Heart right ventricle (tissue), 16 donors: ENCODE measurements at regions not wholly inside any gene's neighbourhood (a gene's known extent, or its start where the extent isn't known, plus 50 kb on each side); places are given as distances from the start of the nearest gene placed in this dataset.

Experiments used
- ATAC-seq, 8 donors: fragments of 200-7000 bp; cut with Tn5 transposase; one replicate each; pipeline ENCODE4 v1.9.1; 2020; ENCODE audit warnings: mild to moderate bottlenecking in 8 of 8, moderate library complexity in 8 of 8, moderate number of reproducible peaks in 1 of 8
- DNase-seq, 2 donors: peaks; one replicate each; pipeline ENCODE4 v3.0.0-alpha.2; 2020
- H3K27ac ChIP-seq, 10 donors: fragments of 200-600 bp; sonication (generic) in 2 of 10; one replicate each; pipeline versions ENCODE4 v1.5.0 to v1.8.0; 2020 to 2022; ENCODE audit warnings: mild to moderate bottlenecking in 3 of 10
- H3K27me3 ChIP-seq, 7 donors: fragments of 200-600 bp; one replicate each; pipeline ENCODE4 v1.8.0; 2021 to 2022; ENCODE audit warnings: mild to moderate bottlenecking in 2 of 7
- H3K36me3 ChIP-seq, 9 donors: fragments of 200-600 bp; sonication (generic) in 1 of 9; one replicate each; pipeline versions ENCODE4 v1.5.0 to v1.8.0; 2020 to 2022; ENCODE audit warnings: mild to moderate bottlenecking in 2 of 9
- H3K4me1 ChIP-seq, 9 donors: fragments of 200-600 bp; sonication (generic) in 1 of 9; one replicate each; pipeline versions ENCODE4 v1.5.0 to v1.8.0; 2020 to 2022; ENCODE audit warnings: mild to moderate bottlenecking in 4 of 9
- H3K4me3 ChIP-seq, 10 donors: fragments of 200-600 bp; sonication (generic) in 2 of 10; one replicate each; pipeline versions ENCODE4 v1.5.0 to v1.8.0; 2020 to 2022; ENCODE audit warnings: mild to moderate bottlenecking in 7 of 10, moderate library complexity in 2 of 10
- H3K9me3 ChIP-seq, 11 donors: fragments of 200-600 bp in 10 of 11; sonication (generic) in 2 of 11; one replicate each; pipeline versions ENCODE4 v1.5.0 to v1.8.0; 2013 to 2022; ENCODE audit warnings: mild to moderate bottlenecking in 2 of 11, control low read depth in 1 of 11, moderate library complexity in 1 of 11
- CTCF ChIP-seq, 9 donors: fragments of 200-600 bp; sonication (generic) in 2 of 9; IDR thresholded peaks; one replicate each; pipeline versions ENCODE4 v1.5.0 to v1.8.0; 2021 to 2022; ENCODE audit warnings: antibody characterized with exemption in 9 of 9, mild to moderate bottlenecking in 5 of 9, moderate library complexity in 1 of 9
- WGBS, 2 donors: extraction: QIAGEN DNeasy Blood & Tissue Kit; methylation state at CpG; one replicate each; pipeline ENCODE4 v1.1.7; 2013; ENCODE audit warnings: inconsistent platforms in 1 of 2; 5-methylcytosine and 5-hydroxymethylcytosine counted together
- intact Hi-C, 10 donors: fragments of 100-400 bp; cut with DNase I; formaldehyde crosslinking; loops; one replicate each; pipeline versions ENCODE4 v1.11.1 to v1.14.2; 2022
- donor health status: Arrhythmogenic right ventricular cardiomyopathy.
- donor health status: ischemic (EF 13 %, LVEDD 7.1; RV severe dilation, severe dysfunction).
- donor health status: healthy with polysubstance abuse.
- donor health status: DM: no; HTN: yes; CAD: no.
- donor health status: DM: no; HTN: no; CAD: no.
- donor health status: ischemic (EF 25% LVEDD 6.9; RV normal size, moderate dysfunction).
- donor health status: ischemic (EF 25% LVEDD 5.7; RV mildly dilated, moderate dysfunction).
- donor health status: healthy.
- donor health status: DM: yes; HTN: yes; CAD: no.
- donor health status: Ischemic cardiomyopathy.
- donor health status: ischemic (EF 35%, LVEDD 5.7; RV mildly dilated, moderate dysfunction).
- donor health status: nonischemic (EF 11% LVEDD 7.7; RV severe dilation, severe dysfunction).
- donor health status: DM: yes; HTN: yes; CAD: no.
- donor health status: PGD.
- donor health status: ischemic (EF 29% LVEDD 5.4; RV normal size, mild dysfunction).
- donor health status: nonischemic (EF 23%, LVEDD 6.1; RV moderate dilation, normal function).

- DNase-seq (no peak), ATAC-seq (no peak)
- WGBS, 2 donors: 86 to 100% methylated on average over 1 of the region's 1 CpG
- TF ChIP-seq CTCF (IDR thresholded peaks at IDR 0.05): no peak
- Histone ChIP-seq H3K27me3 (no peaks in the 10 kb centered on the region), H3K36me3 (no peaks in the 10 kb centered on the region), H3K4me3 (no peak overlapping the region), H3K27ac (no peak overlapping the region), H3K4me1 (no peaks in the 10 kb centered on the region), H3K9me3 (peaks cover 0 to 15% (median 0%) of the 10 kb centered on the region in 11 donors)
- intact Hi-C loops: no loop called here
These were observed 2370.8 kb upstream of the WWC1 start for GRCh38 chr5:165920655-165921054.

- DNase-seq (no peak), ATAC-seq (no peak)
- H3K27me3 ChIP-seq: no peaks in the 10 kb centered on the region
- 76 to 80% methylated on average over 6 of the region's 6 CpGs for WGBS, 2 donors
- intact Hi-C loops: no loop called here
- no peak overlapping the region for H3K4me3 ChIP-seq
- H3K4me1 ChIP-seq: no peaks in the 10 kb centered on the region
- no peak for TF ChIP-seq CTCF (IDR thresholded peaks at IDR 0.05)
- peaks cover 0 to 41% (median 6%) of the 10 kb centered on the region in 11 donors for H3K9me3 ChIP-seq
- no peaks in the 10 kb centered on the region for H3K36me3 ChIP-seq
- H3K27ac ChIP-seq: no peak overlapping the region
These were observed 2362.5 kb upstream of the WWC1 start for GRCh38 chr5:165928971-165929370.

- no peaks in the 10 kb centered on the region for H3K9me3 ChIP-seq
- WGBS, 2 donors: 54 to 66% methylated on average over 4 of the region's 4 CpGs
- no peaks in the 10 kb centered on the region for H3K27me3 ChIP-seq
- no peaks in the 10 kb centered on the region for H3K4me1 ChIP-seq
- intact Hi-C loops: no loop called here
- no peak for TF ChIP-seq CTCF (IDR thresholded peaks at IDR 0.05)
- H3K36me3 ChIP-seq: no peaks in the 10 kb centered on the region
- no peak for ATAC-seq
- no peak for DNase-seq
- no peak overlapping the region for H3K27ac ChIP-seq
- no peak overlapping the region for H3K4me3 ChIP-seq
These were observed 2350.9 kb upstream of the WWC1 start for GRCh38 chr5:165940541-165940940.

GRCh38 chr5:165956854-165957253 lies 2334.6 kb upstream of the WWC1 start:
- WGBS, 2 donors: 68 to 75% methylated on average over 2 of the region's 2 CpGs
- Histone ChIP-seq H3K9me3 (peaks cover 0 to 5% (median 0%) of the 10 kb centered on the region in 11 donors), H3K27ac (no peak overlapping the region), H3K4me3 (no peak overlapping the region), H3K27me3 (no peaks in the 10 kb centered on the region), H3K36me3 (no peaks in the 10 kb centered on the region), H3K4me1 (no peaks in the 10 kb centered on the region)
- TF ChIP-seq CTCF (IDR thresholded peaks at IDR 0.05): no peak
- ATAC-seq (no peak), DNase-seq (no peak)
- intact Hi-C loops: no loop called here

- no peak overlapping the region for H3K27ac ChIP-seq
- intact Hi-C loops: no loop called here
- no peak for DNase-seq
- TF ChIP-seq CTCF (IDR thresholded peaks at IDR 0.05): no peak
- no peak for ATAC-seq
- H3K4me3 ChIP-seq: no peak overlapping the region
- no peaks in the 10 kb centered on the region for H3K27me3 ChIP-seq
- no peaks in the 10 kb centered on the region for H3K36me3 ChIP-seq
- H3K4me1 ChIP-seq: no peaks in the 10 kb centered on the region
- WGBS, 2 donors: 79 to 83% methylated on average over 2 of the region's 2 CpGs
- peaks cover 0 to 14% (median 0%) of the 10 kb centered on the region in 11 donors for H3K9me3 ChIP-seq
These were observed 2309.8 kb upstream of the WWC1 start for GRCh38 chr5:165981671-165982070.
